ES-I3 (cell line): ENCODE measurements at regions not wholly inside any gene's neighbourhood (a gene's known extent, or its start where the extent isn't known, plus 50 kb on each side); places are given as distances from the start of the nearest gene placed in this dataset.
"Not testable (repeated sequence)": the region's sequence is repeated elsewhere in the genome, so short reads cannot be mapped to it uniquely, and the experiment has no call there.

Source experiments
- H3K36me3 ChIP-seq: 2 replicates; pipeline ENCODE4 v1.6.1; 2013; ENCODE audit warnings: mild to moderate bottlenecking, low read length, control low read depth, moderate library complexity; ENCODE audit not compliant: insufficient read depth
- H3K4me1 ChIP-seq: 2 replicates; pipeline ENCODE4 v1.6.1; 2013; ENCODE audit warnings: mild to moderate bottlenecking, control low read depth, low read length; ENCODE audit not compliant: insufficient read depth
- H3K9ac ChIP-seq: 2 replicates; pipeline ENCODE4 v1.6.1; 2013; ENCODE audit warnings: low read depth, mild to moderate bottlenecking, low read length, moderate library complexity
- H3K9me3 ChIP-seq: 2 replicates; pipeline ENCODE4 v1.6.1; 2013; ENCODE audit warnings: mild to moderate bottlenecking, low read length, moderate library complexity; ENCODE audit not compliant: control insufficient read depth, insufficient read depth

DNA sequence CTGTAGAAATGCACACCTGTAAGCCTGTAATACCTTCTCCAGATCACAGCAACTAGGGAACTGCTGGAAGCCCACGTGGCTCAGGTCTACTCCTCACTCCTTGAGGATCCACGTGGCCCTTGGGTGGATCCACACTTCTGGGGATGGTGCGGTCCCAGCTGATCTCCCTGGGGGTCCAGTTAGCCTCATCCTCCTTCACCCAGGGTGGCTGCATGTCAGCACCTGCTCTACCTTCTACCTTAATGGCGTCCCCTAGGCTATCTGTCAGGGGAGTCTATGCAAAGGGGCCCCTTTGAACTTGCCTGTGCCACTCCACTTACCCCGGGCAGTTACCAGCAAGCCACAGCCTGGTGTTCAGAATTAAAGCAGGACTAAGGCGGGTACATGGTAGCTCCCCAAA lies 284.7 kb downstream of the MYCN start:
- H3K36me3 ChIP-seq: no peaks in the 10 kb centered on the region
- H3K9me3 ChIP-seq: no peaks in the 10 kb centered on the region
- H3K9ac ChIP-seq: no peak overlapping the region
- peaks cover 20% of the 10 kb centered on the region for H3K4me1 ChIP-seq

DNA sequence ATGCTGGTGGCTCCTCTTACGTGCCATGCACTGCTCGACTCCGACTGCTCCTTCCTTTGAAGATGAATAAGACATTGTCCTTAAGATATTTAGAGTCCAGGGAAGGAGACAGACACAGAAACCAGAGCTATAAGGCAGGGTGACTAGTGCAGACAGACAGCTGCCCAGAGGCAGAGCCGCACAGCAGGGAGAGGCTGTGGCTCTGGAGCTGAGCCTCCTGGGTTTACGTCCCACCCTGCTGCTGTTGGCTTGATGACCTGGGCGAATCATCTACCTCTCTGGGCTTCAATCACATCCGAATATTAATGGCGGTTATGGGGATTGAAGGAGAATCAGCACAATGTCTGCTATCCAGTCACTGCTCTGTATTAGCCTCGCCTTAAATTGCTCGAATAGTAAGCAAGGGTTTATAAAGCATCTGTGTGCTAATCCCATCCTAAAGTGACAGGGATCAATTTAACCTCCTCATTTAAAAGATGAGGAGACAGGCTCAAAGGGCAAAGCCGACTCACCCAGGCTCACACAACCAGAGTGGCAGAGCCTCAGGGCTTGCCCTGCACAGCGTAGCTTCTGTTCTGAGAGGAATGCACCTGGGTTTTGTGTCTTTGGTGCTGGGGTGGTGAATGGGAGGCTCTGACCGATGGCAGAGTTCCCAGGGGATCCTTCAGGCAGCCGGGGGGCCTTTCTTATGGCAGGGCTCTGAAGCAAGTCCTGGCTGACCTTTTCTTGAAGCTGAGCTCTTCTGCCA lies 284.1 kb downstream of the MYCN start:
- no peaks in the 10 kb centered on the region for H3K36me3 ChIP-seq

DNA sequence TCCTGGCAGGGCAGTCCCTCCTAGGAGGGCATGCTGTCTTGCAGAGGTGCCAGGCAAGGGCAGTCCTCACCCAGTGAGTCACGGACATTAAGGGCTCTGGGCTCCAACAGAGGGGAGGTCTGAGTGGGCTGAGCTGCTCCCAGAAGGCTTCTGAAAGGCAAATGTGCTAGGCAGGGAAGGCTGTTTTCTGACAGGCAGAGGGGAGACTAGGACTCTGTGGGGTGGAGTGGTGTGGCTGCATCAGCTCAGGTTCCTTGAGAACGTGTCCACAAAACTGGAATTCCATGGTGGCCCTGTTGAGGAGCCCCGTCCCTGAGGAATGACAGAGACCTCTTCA lies 283.5 kb downstream of the MYCN start:
- H3K9me3 ChIP-seq: no peaks in the 10 kb centered on the region
- H3K4me1 ChIP-seq: peaks cover 27% of the 10 kb centered on the region
- H3K36me3 ChIP-seq: no peaks in the 10 kb centered on the region
- H3K9ac ChIP-seq: no peak overlapping the region

More for the DNA sequence above, 284.1 kb downstream of the MYCN start:
- no peak overlapping the region for H3K9ac ChIP-seq
- peaks cover 20% of the 10 kb centered on the region for H3K4me1 ChIP-seq
- no peaks in the 10 kb centered on the region for H3K9me3 ChIP-seq

DNA sequence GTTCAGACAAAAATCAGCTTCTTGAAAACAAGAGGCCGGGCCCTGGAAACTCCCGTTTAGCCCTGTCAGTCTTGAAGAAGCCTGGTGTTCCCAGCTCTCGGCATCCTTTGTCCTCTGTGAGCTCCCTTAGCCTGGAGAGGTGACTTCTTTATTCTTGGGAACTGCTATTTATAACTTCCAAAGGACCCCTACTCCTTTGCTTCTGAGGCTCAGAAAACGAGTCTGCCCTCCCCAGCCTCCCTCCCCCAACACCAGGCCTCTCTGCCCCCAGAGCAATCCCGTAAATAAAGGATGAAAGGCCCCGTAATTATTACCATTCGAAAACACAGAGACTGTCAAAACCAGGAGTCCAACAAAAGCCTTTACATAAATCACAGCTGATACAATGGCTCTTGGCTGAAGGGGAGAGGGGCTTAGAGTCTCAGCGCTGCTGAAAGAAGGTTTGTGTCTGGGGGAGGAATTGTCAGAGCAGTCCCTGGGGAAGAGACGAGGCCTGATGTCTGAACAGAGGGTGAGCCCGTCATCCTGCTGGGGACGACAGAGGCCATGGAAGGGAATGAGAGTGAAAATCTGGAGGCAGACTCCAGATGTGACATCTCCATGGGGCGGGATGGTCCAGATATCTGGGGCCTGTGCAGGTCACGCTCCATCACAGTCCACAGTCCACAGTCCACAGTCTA lies 283.0 kb downstream of the MYCN start:
- no peaks in the 10 kb centered on the region for H3K9me3 ChIP-seq
- H3K36me3 ChIP-seq: no peaks in the 10 kb centered on the region
- no peak overlapping the region for H3K9ac ChIP-seq
- H3K4me1 ChIP-seq: peaks cover 28% of the 10 kb centered on the region

DNA sequence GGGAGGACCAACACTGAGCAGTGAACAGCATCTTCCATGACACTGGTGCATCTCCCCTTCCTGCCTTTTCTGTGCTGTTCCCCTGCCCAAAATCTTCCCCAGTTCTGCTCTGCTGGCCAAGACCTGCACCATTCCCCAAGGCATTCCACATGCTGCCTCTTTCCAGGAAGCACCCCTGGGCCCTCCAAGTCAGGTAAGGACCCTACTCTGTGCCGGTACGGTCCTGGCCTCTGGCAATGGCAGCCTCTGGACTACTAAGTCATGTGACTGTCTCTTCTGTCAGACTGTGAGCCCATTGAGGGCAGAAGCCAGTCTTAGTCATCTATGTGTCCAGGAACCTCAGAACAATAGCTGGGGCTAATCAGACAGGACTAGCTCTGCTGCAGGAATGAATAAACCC lies 282.0 kb downstream of the MYCN start:
- no peak overlapping the region for H3K9ac ChIP-seq
- H3K4me1 ChIP-seq: peaks cover 22% of the 10 kb centered on the region
- H3K9me3 ChIP-seq: no peaks in the 10 kb centered on the region

DNA sequence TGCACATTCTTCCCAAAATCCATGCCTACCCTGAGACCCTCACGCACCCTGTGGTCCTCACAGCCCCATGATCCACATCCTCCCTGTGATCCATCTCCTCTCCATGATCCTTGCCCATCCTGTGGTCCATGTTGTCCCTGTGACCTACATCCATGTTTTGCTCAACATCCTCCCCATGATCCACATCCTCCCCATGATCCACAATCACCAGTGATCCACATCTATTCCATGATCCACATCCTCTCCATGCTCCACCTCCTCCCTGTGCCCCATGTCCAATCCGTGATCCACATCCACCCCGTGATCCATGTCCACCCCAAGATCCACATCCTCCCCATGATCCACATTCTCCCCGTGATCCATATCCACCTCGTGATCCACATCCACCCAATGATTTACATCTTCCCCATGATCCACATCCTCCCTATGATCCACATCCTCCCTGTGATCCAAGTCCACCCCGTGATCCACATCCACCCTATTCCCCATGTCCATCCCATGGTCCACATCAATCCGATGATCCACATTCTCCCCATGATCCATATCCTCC lies 281.2 kb downstream of the MYCN start:
- Histone ChIP-seq H3K9me3 (no peaks in the 10 kb centered on the region), H3K9ac (no peak overlapping the region), H3K4me1 (peaks cover 18% of the 10 kb centered on the region), H3K36me3 (no peaks in the 10 kb centered on the region)

More for the DNA sequence above, 282.0 kb downstream of the MYCN start:
- H3K36me3 ChIP-seq: no peaks in the 10 kb centered on the region

DNA sequence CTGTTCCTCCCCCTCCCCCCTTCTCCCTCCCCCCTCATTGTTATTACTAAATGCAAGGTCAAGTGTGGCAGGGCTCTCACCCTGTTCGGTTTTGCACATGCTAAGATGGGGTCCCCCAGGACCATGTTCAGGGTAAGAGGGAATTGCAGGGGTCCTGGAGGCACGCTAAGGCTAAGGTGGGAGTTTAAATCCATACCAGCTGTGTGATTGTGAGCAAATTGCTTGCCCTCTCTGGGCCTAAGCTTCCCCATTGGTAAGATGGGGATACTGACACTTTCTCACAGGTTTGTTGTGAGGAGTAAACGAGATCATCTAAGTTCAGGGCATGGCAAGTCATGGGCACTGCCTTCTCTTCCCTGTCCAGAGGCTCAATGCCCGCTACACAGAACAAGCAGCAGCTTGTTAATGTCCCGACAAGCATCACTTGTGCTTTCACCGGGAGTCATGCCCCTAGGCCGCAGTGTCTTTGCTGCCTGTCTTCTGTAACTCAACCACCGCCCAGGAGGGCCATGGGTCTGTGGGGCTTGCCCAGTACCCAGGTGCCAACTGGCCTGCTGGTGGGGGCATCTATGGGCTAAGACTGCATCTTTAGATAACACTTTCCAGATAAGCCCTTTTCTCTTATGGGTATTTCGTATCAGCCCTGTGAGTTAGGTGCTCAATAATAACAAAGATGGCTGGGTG lies 279.1 kb downstream of the MYCN start:
- Histone ChIP-seq H3K9me3 (no peaks in the 10 kb centered on the region), H3K9ac (no peak overlapping the region), H3K4me1 (peaks cover 18% of the 10 kb centered on the region), H3K36me3 (no peaks in the 10 kb centered on the region)

DNA sequence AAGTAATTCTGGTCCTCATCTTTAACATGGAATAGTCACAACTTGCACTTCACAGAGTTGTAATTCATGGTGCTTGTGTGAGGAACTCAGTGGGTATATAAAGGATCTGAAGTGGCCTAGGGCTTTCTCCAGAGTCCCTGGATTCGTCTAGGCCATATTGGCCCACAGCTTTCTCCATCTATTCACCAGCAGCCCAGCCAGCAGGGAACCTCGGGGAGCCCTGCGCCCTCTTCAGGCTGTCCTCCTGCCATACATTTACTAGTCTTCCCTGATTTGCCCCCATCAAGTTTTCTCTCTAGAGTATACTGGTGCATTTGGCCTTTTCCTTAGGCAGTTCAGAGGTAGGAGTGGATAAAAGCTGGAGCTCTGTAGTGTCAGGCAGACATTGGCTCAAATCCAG lies 278.3 kb downstream of the MYCN start:
- Histone ChIP-seq H3K9me3 (no peaks in the 10 kb centered on the region), H3K4me1 (peaks cover 11% of the 10 kb centered on the region), H3K9ac (no peak overlapping the region), H3K36me3 (no peaks in the 10 kb centered on the region)

DNA sequence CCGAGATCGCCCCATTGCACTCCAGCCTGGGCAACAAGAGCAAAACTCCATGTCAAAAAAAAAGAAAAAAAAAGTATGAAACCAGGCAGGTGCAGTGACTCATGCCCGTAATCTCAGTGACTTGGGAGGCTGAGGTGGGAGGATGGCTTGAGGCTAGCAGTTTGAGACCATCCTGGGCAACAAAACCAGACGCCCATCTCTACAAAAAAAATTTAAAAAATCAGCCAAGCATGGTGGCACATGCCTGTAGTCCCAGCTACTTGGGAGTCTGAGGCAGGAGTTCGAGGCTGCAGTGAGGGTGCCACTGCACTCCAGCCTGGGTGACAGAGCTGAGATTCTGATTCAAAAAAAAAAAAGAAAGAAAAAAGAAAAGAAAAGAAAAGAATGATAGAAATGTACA lies 277.8 kb downstream of the MYCN start:
- no peaks in the 10 kb centered on the region for H3K9me3 ChIP-seq
- peaks cover 7% of the 10 kb centered on the region for H3K4me1 ChIP-seq
- no peak overlapping the region for H3K9ac ChIP-seq
- no peaks in the 10 kb centered on the region for H3K36me3 ChIP-seq

DNA sequence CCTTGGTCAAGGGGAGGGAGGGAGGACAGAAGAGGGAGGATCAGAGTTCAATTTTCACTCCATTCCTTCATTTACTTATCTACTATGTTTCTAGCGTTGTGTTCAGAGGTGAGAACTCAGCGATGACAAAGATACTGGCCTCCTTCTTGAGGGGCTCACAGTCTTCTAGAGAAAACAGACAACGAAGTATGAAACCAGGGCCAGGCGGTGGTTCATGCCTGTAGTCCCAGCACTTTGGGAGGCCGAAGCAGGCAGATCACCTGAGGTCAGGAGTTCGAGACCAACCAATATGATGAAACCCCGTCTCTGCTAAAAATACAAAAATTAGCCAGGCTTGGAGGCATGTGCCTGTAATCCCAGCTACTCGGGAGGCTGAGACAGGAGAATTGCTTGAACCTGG lies 277.4 kb downstream of the MYCN start:
- not testable (repeated sequence) for H3K4me1 ChIP-seq, H3K9me3 ChIP-seq, H3K36me3 ChIP-seq, H3K9ac ChIP-seq

DNA sequence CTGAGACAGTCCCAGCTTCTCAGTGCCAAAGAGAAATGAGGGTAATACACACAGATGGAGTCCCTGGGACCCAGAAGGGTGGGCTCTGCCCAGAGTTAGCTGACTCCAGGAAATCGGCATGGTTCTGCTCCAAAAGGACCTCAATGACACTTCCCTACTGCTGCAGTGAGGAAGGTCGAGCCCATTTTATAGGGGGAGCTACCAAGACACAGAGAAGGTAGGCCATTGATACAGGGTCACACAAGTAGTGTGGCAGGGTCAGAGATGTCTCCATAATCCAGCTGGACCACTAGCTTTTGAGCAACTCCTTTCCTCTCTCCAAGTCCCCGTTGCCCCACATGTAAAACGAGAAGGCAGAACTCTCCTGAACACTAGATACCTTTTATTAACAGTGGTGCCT lies 276.9 kb downstream of the MYCN start:
- no peak overlapping the region for H3K9ac ChIP-seq
- H3K4me1 ChIP-seq: peaks cover 7% of the 10 kb centered on the region
- no peaks in the 10 kb centered on the region for H3K9me3 ChIP-seq
- H3K36me3 ChIP-seq: no peaks in the 10 kb centered on the region

DNA sequence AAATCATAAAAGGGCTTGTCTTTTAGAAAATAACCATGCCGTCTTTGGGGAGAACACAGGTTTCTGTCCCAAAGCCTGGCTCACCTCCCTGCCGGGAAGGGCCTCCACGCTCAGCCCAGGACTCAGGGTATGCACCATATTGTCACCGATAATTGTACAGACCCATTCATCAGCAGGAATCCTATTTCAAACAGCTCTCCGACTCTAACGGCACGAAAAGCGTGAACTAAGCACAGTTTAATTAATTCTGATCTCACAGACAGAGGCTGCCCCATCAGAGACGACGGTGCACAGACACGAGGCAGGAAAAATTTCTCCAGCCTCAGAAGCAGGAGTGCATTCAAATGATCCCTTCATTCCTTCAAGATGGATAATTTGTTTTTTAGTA lies 276.2 kb downstream of the MYCN start:
- Histone ChIP-seq H3K9me3 (no peaks in the 10 kb centered on the region), H3K9ac (no peak overlapping the region), H3K4me1 (peaks cover 7% of the 10 kb centered on the region), H3K36me3 (no peaks in the 10 kb centered on the region)

DNA sequence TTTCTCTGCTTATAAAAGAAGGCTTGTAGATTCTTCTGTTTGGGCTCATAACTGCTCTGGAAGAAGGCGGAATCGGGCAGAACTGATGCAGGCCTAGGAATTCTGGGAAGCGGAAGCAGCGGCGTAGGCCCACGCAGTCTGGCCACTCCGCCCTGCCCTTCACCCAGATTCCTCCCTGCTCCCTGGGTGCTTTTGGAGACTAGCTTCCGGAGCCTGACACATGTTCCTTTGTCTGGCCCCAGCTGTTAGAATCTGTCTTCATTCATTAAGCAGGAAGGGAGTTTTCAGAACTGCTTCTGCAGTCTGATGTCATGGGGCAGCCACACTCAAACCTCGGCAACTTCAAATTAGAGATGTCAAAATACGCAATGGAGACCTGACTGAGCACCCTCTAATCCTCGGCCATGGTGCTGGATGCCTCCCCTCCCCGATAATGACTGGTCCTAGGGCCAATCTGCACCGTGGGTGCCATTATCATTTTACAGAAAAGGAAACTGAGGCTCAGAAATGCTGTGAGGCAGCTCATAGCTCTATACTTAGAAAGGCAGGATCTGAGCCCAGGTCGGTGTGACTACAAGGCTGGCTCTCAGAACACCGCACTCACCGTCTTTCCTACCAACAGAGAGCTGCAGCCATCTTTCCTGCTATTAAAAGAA lies 275.7 kb downstream of the MYCN start:
- no peak overlapping the region for H3K9ac ChIP-seq
- H3K36me3 ChIP-seq: no peaks in the 10 kb centered on the region
- H3K4me1 ChIP-seq: peaks cover 7% of the 10 kb centered on the region
- H3K9me3 ChIP-seq: no peaks in the 10 kb centered on the region

DNA sequence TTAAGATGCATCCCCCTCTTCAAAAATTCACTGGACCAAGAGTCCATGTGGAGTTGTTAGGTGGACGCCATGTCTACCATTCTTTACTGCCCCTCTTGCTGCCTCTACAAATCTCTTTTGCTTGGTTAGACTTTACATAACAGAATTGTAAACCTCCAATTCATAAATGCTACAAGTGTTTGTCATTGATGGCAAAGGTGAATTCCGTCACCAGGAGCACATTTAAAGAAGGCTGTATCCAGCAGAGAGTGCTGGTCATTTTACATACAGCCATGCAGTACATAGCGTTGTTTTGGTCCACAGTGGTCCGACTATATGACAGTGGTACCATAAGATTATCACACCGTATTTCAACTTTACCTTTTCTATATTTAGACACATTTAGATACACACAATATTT lies 274.5 kb downstream of the MYCN start:
- Histone ChIP-seq H3K4me1 (peaks cover 7% of the 10 kb centered on the region), H3K36me3 (no peaks in the 10 kb centered on the region), H3K9ac (no peak overlapping the region), H3K9me3 (no peaks in the 10 kb centered on the region)
